H1 (cell line): ENCODE measurements at regions not wholly inside any gene's neighbourhood (a gene's known extent, or its start where the extent isn't known, plus 50 kb on each side); places are given as distances from the start of the nearest gene placed in this dataset.

Source experiments
- EZH2 ChIP-seq: fragments of 200-600 bp; sonication (generic); IDR thresholded peaks from 2 replicates; pipeline ENCODE4 v1.7.1; 2012; ENCODE audit warnings: low read depth, mild to moderate bottlenecking, moderate library complexity, low read length, inconsistent platforms; ENCODE audit not compliant: severe bottlenecking
- HDAC6 ChIP-seq: IDR thresholded peaks from one replicate; pipeline ENCODE4 v1.7.1; 2012; ENCODE audit warnings: low read depth, mild to moderate bottlenecking, inconsistent platforms, low read length, moderate library complexity
- KDM5A ChIP-seq: fragments of 200-600 bp; IDR thresholded peaks from 2 replicates; pipeline ENCODE4 v1.7.1; 2012; ENCODE audit warnings: mild to moderate bottlenecking, low read length, inconsistent platforms, mixed read lengths
- POLR2AphosphoS5 ChIP-seq: IDR thresholded peaks from 2 replicates; pipeline ENCODE4 v1.6.1; 2011; ENCODE audit warnings: low read depth, low read length
- TF ChIP-seq, protein P1 (sequence below), 3 experiments: IDR thresholded peaks; 1 replicate in 2 of 3; 2 replicates in 1 of 3; pipeline versions ENCODE4 v1.5.1 to v1.6.1; 2011; ENCODE audit warnings: low read length in 3 of 3, mild to moderate bottlenecking in 3 of 3, inconsistent platforms in 2 of 3, low read depth in 1 of 3, moderate library complexity in 1 of 3; ENCODE audit not compliant: insufficient read depth in 1 of 3; ENCODE audit errors: control extremely low read depth in 1 of 3

- TF ChIP-seq KDM5A (no peak), POLR2AphosphoS5 (no peak), EZH2 (no peak), HDAC6 (no peak)
- TF ChIP-seq, protein P1, sequence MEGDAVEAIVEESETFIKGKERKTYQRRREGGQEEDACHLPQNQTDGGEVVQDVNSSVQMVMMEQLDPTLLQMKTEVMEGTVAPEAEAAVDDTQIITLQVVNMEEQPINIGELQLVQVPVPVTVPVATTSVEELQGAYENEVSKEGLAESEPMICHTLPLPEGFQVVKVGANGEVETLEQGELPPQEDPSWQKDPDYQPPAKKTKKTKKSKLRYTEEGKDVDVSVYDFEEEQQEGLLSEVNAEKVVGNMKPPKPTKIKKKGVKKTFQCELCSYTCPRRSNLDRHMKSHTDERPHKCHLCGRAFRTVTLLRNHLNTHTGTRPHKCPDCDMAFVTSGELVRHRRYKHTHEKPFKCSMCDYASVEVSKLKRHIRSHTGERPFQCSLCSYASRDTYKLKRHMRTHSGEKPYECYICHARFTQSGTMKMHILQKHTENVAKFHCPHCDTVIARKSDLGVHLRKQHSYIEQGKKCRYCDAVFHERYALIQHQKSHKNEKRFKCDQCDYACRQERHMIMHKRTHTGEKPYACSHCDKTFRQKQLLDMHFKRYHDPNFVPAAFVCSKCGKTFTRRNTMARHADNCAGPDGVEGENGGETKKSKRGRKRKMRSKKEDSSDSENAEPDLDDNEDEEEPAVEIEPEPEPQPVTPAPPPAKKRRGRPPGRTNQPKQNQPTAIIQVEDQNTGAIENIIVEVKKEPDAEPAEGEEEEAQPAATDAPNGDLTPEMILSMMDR (IDR thresholded peaks at IDR 0.05; ENCODE audit: control extremely low read depth in 1 of 3, insufficient read depth in 1 of 3, low read depth in 1 of 3, low read length in 3 of 3) = no peak
Observed at GRCh38 chr9:73715591-73715990, 563.9 kb downstream of the ANXA1 start.
